HAP-1 (cell line): ENCODE measurements at regions not wholly inside any gene's neighbourhood (a gene's known extent, or its start where the extent isn't known, plus 50 kb on each side); places are given as distances from the start of the nearest gene placed in this dataset.
"Not testable (repeated sequence)": the region's sequence is repeated elsewhere in the genome, so short reads cannot be mapped to it uniquely, and the experiment has no call there.

Experiments used
- DNase-seq, 2 experiments: peaks; one replicate each; pipeline ENCODE4 v3.0.0-alpha.2; 2016 to 2020; ENCODE audit warnings: low spot score in 2 of 2
- H3K27me3 ChIP-seq: fragments of 250-450 bp; sonication (Bioruptor Pico); 2 replicates; pipeline ENCODE4 v1.5.1; 2020; ENCODE audit warnings: low read depth, mild to moderate bottlenecking, moderate library complexity
- H3K36me3 ChIP-seq: fragments of 250-450 bp; sonication (Bioruptor Pico); replicated peaks from 2 replicates; pipeline ENCODE4 v1.5.1; 2020; ENCODE audit warnings: mild to moderate bottlenecking
- H3K4me1 ChIP-seq: fragments of 250-450 bp; sonication (Bioruptor Pico); 2 replicates; pipeline ENCODE4 v1.5.1; 2020; ENCODE audit warnings: mild to moderate bottlenecking
- H3K4me3 ChIP-seq: fragments of 250-450 bp; sonication (Bioruptor Pico); 2 replicates; pipeline ENCODE4 v1.5.1; 2020; ENCODE audit warnings: mild to moderate bottlenecking, moderate library complexity
- H3K9me3 ChIP-seq: fragments of 250-450 bp; sonication (Bioruptor Pico); 2 replicates; pipeline ENCODE4 v1.5.1; 2020; ENCODE audit warnings: mild to moderate bottlenecking, moderate library complexity
- in situ Hi-C: fragments of 300-500 bp; cut with MboI; formaldehyde crosslinking; loops from 3 replicates; pipeline ENCODE4 v1.14.3; 2020; ENCODE audit warnings: low sequenced_read_pairs, inconsistent platforms, mixed read lengths

- H3K4me3 ChIP-seq = no peak overlapping the region
- in situ Hi-C loops = no loop called here
- no peak for DNase-seq
Observed at GRCh38 chr5:89336111-89336510, 453.1 kb upstream of the MEF2C start.

DNA sequence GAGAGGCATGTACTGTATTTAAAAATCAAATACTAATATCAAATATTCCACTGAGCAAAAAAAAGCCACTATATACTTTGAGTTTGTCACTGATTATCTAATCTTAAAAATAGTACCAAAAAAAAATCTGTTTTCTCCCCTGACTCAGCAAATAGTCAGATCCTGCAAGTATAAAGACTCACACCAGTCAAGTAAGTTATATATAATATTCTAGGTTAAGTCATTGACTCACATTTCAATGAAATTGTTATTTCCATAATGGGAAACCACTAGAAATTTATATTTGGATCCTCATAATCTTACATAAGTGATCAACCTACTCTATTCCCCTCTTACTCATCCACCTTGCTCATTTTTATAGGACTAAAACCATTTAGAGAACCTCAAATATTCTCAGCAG is 447.2 kb upstream of the MEF2C start:
- Histone ChIP-seq H3K4me1 (no peaks in the 10 kb centered on the region), H3K9me3 (no peaks in the 10 kb centered on the region), H3K36me3 (no peaks in the 10 kb centered on the region), H3K4me3 (no peak overlapping the region), H3K27me3 (no peaks in the 10 kb centered on the region)
- in situ Hi-C loops = no loop called here
- no peak for DNase-seq

More at GRCh38 chr5:89336111-89336510, 453.1 kb upstream of the MEF2C start:
- no peaks in the 10 kb centered on the region for H3K27me3 ChIP-seq
- H3K36me3 ChIP-seq = no peaks in the 10 kb centered on the region
- H3K9me3 ChIP-seq = no peaks in the 10 kb centered on the region
- H3K4me1 ChIP-seq = no peaks in the 10 kb centered on the region

- Histone ChIP-seq H3K9me3 (no peaks in the 10 kb centered on the region), H3K4me3 (no peak overlapping the region), H3K36me3 (no peaks in the 10 kb centered on the region), H3K27me3 (no peaks in the 10 kb centered on the region), H3K4me1 (no peaks in the 10 kb centered on the region)
- DNase-seq = no peak
- in situ Hi-C loops = no loop called here
Observed at GRCh38 chr5:89327608-89328007, 444.6 kb upstream of the MEF2C start.

DNA sequence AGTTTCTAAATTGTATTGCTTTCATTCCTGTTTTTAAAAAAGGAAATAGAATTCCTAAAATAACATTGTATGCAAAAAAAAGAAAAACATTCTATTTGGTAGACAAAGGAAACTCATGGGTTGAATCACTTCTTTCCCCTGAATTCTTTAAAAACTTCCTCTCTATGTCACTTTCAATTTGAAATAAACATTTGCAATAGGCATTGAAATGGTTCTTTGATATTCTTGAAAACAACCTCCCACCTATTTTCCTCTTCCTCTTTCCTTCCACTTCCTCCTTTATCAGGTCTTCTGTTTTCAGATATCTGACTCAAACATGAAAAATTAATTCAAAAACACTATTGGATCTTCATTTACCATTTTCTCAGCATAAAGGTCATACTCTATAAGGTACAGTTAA is 442.0 kb upstream of the MEF2C start:
- in situ Hi-C loops = no loop called here
- Histone ChIP-seq H3K9me3 (no peaks in the 10 kb centered on the region), H3K4me3 (no peak overlapping the region), H3K36me3 (no peaks in the 10 kb centered on the region), H3K4me1 (no peaks in the 10 kb centered on the region), H3K27me3 (no peaks in the 10 kb centered on the region)
- no peak for DNase-seq

DNA sequence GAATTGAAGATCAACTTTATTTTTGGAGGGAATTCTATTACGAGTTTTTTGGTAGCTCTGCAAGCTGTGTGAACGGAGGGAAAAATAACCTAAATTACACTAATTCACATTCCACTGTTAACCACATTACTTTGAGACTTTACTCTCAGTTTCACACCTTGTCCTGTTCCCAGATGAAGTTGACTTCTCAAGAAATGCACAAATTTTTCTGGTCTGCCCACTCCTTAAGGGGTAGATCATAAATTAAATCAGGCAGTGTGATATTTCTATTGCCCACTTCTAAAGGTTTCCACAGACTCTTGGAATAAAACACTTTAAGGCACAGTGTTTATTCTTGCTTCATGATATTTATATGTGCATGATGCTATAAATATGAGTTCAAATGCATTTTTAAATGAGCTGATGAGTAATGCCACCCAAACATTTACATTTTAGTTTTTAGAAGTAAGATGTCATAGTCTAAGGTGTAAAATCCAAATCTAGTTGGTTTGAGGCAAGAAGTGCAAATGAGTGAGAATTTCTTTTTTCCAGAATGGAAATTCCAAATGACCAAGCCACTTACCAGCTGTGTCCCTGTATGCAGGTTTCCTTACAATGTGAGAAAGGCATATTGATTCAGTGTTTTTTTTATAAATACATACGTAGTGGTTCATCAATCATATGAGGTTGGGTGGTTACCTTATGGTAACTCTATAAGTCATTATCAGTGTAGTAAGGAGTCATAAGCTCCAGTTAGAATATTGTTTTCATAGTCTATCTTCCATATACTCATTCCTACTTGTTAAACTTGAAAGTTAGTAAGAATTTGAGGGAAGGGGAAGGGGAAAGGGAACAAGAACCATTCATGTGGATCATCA is 437.7 kb upstream of the MEF2C start:
- Histone ChIP-seq H3K36me3 (no peaks in the 10 kb centered on the region), H3K9me3 (no peaks in the 10 kb centered on the region), H3K27me3 (no peaks in the 10 kb centered on the region), H3K4me1 (no peaks in the 10 kb centered on the region), H3K4me3 (no peak overlapping the region)
- DNase-seq = no peak
- in situ Hi-C loops = no loop called here

- H3K27me3 ChIP-seq, in situ Hi-C loops, H3K4me3 ChIP-seq, H3K4me1 ChIP-seq, H3K36me3 ChIP-seq, DNase-seq, H3K9me3 ChIP-seq: not testable (repeated sequence)
Observed at GRCh38 chr5:89317838-89318237, 434.9 kb upstream of the MEF2C start.

DNA sequence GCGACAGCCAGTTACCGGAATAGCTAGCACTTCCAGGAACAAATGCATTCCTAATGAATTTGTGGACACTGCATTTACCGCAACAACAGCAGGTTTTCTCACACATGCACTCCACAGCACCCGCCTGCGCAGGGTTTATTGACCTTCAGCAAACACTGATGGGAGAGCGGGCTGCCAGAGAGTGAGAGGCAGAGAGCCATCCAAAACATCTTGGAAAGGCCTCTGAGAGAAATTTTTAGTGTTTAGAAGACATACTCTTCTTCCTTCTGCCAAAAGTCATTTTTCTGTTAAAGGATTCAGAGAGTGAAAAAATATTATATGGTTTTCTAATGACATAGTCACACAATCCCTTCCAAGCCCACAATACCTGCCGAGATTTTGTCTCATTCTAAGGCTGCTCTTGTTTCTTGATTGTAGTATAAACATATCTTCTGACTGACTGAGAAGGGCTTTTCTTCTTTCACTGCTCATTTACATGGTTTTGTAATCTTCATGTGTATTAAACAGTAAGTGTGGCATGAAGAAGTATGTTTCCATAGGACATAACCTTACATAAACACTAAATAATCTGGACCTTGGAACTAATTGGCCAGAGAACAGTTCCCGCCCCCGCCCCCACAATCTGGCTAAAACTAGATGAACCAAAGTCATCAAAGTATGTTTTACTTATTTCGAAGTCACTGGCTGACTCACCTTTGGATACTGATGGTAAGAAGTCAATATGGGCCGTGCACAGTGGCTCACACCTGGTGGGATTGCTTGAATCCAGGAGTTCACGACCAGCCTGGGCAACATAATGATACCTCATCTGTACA is 432.5 kb upstream of the MEF2C start:
- Histone ChIP-seq H3K36me3 (no peaks in the 10 kb centered on the region), H3K4me1 (no peaks in the 10 kb centered on the region), H3K9me3 (no peaks in the 10 kb centered on the region), H3K27me3 (no peaks in the 10 kb centered on the region), H3K4me3 (no peak overlapping the region)
- DNase-seq = no peak
- in situ Hi-C loops = no loop called here

DNA sequence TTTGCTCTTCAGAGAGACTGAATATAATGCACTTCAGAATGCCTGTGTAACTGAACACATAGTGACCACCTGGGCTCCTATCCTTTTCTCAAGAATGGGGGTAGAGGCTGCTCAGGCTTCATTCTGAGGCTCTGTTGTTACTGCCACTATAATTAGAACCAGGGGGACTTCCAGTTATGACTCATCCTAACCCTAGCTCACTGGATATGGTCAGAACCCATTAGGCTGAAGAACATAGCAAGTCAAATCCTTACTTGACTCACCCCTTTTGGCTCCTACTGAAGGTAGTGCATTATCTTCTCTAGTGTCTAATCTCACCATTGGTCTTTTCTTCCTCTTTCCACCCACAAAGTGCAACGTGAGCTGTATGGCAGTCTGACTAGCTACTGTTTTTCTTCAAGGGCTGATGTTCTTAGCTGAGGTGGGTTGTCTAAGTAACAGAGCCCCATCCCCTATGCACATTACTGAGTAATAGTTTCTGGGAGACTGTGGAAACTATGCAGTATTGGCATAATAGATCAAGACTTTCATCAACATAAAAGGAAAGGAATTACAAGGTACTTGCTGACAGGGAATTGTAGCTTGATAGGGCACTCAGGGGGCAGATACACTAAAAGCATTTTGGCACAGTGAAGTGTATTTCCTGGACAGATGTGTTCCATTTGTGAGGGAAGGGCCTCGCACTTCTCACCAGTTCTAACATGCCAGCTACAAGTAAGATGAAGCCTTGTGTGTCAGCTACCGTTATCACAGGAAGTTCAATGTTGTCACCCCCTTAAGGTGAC is 431.0 kb upstream of the MEF2C start:
- no peak for DNase-seq
- no peaks in the 10 kb centered on the region for H3K27me3 ChIP-seq
- no peak overlapping the region for H3K4me3 ChIP-seq
- in situ Hi-C loops = no loop called here
- no peaks in the 10 kb centered on the region for H3K36me3 ChIP-seq
- H3K4me1 ChIP-seq = no peaks in the 10 kb centered on the region
- no peaks in the 10 kb centered on the region for H3K9me3 ChIP-seq

GRCh38 chr5:89313044-89313443 is 430.1 kb upstream of the MEF2C start:
- Histone ChIP-seq H3K4me1 (no peaks in the 10 kb centered on the region), H3K4me3 (no peak overlapping the region), H3K36me3 (no peaks in the 10 kb centered on the region), H3K27me3 (no peaks in the 10 kb centered on the region), H3K9me3 (no peaks in the 10 kb centered on the region)
- in situ Hi-C loops = no loop called here
- DNase-seq = no peak

DNA sequence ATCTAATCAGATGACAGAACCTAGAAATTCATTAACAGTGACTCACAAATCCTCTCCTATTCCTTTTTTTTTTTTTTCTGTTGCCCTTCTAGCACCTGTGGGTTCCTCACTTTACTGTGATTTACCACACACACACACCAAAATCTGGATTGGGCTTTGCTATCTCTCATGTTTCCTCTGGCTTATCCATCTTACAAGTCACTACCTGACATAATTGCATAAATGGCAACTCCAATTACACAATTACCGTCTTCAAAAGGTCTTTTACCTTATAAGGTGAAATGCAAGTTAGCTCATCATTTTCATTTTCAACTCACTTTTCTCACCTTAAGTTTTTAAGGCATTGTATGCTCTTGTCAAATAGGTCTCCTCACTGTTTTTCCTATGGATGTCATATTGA is 426.3 kb upstream of the MEF2C start:
- Histone ChIP-seq H3K4me3 (no peak overlapping the region), H3K4me1 (no peaks in the 10 kb centered on the region)
- in situ Hi-C loops = no loop called here

DNA sequence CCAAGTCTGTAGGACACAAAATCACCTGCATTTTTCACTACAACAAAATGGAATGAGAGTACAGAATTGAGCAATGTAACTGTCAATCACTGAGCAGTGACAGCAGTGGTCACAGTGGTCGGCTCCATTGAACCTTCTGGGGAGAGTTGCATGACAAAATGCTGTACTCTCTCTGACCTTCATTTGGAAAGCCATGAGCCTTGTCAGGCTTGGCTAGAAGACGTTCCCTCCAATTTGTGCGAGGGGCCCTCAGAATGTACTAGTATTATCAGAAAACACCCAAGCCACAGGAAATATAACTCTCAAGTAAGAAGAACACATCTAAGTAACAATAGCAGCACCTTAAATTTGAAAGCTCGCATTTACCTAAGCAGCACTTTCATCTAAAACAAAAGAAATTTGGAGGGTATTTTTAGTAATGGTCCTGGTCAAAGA is 425.6 kb upstream of the MEF2C start:
- Histone ChIP-seq H3K36me3 (no peaks in the 10 kb centered on the region), H3K4me1 (no peaks in the 10 kb centered on the region), H3K27me3 (no peaks in the 10 kb centered on the region), H3K4me3 (no peak overlapping the region), H3K9me3 (no peaks in the 10 kb centered on the region)
- no peak for DNase-seq
- in situ Hi-C loops = no loop called here

More for the DNA sequence above, 426.3 kb upstream of the MEF2C start:
- Histone ChIP-seq H3K27me3 (no peaks in the 10 kb centered on the region), H3K9me3 (no peaks in the 10 kb centered on the region), H3K36me3 (no peaks in the 10 kb centered on the region)
- DNase-seq = no peak

DNA sequence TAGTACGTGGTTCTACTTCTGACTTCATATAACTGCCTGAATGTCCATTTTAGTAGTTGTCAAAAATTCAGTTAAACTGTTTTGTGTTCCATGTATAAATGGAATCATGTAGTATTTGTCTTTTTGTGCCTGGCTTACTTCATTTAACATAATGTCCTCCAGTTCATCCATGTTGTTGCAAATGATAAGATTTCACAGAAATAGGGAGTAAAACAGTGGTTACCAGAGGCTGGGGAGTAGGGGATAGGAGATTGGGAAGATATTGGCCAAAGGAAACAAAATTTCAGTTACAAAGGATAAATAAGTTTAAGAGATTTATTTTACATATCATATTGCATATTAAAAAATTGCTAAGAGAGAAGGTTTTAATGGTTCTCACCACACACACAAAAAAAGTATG is 425.0 kb upstream of the MEF2C start:
- H3K4me3 ChIP-seq = no peak overlapping the region
- no peaks in the 10 kb centered on the region for H3K9me3 ChIP-seq
- H3K4me1 ChIP-seq = no peaks in the 10 kb centered on the region
- no peak for DNase-seq
- no peaks in the 10 kb centered on the region for H3K27me3 ChIP-seq
- in situ Hi-C loops = no loop called here
- H3K36me3 ChIP-seq = no peaks in the 10 kb centered on the region

- H3K36me3 ChIP-seq, H3K4me3 ChIP-seq, H3K4me1 ChIP-seq, H3K27me3 ChIP-seq, in situ Hi-C loops, DNase-seq, H3K9me3 ChIP-seq: not testable (repeated sequence)
Observed at GRCh38 chr5:89307141-89307540, 424.2 kb upstream of the MEF2C start.
